GM19463 (cell line): ENCODE measurements at regions not wholly inside any gene's neighbourhood (a gene's known extent, or its start where the extent isn't known, plus 50 kb on each side); places are given as distances from the start of the nearest gene placed in this dataset.
"Not testable (repeated sequence)": the region's sequence is repeated elsewhere in the genome, so short reads cannot be mapped to it uniquely, and the experiment has no call there.

ENCODE experiments used
- ATAC-seq: cut with Tn5 transposase; IDR thresholded peaks from one replicate; pipeline ENCODE4 v1.9.1; 2021; ENCODE audit warnings: mild to moderate bottlenecking, moderate library complexity; ENCODE audit not compliant: unreplicated experiment

DNA sequence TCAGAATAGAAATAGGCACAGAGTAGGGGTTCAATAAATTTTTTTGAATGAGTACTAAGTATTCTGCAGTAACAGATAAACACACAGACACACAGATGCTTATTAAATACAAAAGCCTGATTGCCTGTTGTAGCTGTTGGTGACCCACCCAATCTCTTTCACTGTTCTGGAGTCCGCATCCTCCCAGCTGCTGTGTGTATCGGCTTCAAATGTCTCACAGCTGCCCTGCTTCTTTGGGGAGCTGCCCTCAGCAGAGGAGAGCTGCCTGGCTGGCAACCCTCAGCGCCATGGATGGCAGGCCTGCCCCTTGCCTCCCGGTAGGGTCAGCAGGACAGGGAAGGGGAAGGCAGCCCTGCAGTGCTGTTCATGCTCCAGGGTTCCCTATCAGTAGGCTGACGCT is 50.5 kb upstream of the PRNP start:
- ATAC-seq: no peak

DNA sequence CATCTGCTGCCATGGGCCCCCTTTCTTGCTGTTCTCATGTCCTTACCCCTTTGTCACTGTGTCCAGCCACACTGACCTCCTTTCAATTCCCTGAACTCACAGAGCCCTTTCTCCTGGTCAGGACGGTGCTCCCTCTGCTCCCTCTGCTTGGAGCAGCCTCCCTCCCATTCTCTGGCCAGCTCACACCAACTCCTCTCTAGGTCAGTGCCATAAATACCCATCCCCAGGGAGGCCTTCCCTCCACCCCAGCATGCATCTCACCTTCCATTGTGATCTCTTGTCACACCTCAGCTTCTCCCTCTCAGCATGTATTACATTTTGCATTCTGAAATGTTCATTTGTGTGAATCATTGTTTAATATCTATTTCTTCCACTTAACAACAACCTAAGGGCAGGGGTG is 50.9 kb upstream of the PRNP start:
- ATAC-seq: no peak

- no peak for ATAC-seq
Measured at GRCh38 chr20:4633780-4634179, 52.5 kb upstream of the PRNP start.

GRCh38 chr20:4633379-4633778 is 52.9 kb upstream of the PRNP start:
- ATAC-seq: no peak

- ATAC-seq: no peak
Measured at GRCh38 chr20:4632876-4633275, 53.4 kb upstream of the PRNP start.

- no peak for ATAC-seq
Measured at GRCh38 chr20:4626228-4626627, 60.0 kb upstream of the PRNP start.

DNA sequence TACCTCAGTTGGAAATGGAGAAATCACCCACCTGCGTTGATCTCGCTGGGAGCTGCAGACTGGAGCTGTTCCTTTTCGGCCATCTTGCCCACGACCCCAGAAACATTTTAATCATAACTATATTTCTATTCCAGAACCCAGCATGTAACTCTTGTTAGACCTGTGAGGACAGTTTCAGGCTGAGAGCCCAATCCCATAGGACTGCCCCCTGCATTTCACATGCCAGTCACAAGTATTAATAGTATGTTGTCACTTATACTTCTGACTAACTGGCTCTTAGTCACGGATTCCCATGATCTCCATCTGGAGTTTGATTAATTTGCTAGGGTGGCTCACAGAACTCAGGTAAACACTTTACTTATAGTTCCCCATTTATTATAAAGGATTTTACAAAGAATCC is 60.6 kb upstream of the PRNP start:
- ATAC-seq: no peak

GRCh38 chr20:4624675-4625336 is 61.5 kb upstream of the PRNP start:
- not testable (repeated sequence) for ATAC-seq

GRCh38 chr20:4619144-4619543 is 67.1 kb upstream of the PRNP start:
- ATAC-seq: not testable (repeated sequence)

GRCh38 chr20:4617484-4617883 is 68.8 kb upstream of the PRNP start:
- ATAC-seq: no peak

GRCh38 chr20:4617019-4617418 is 69.2 kb upstream of the PRNP start:
- ATAC-seq: no peak

GRCh38 chr20:4613718-4614620 is 72.3 kb upstream of the PRNP start:
- ATAC-seq: no peak

GRCh38 chr20:4613184-4613583 is 73.1 kb upstream of the PRNP start:
- ATAC-seq: no peak

- ATAC-seq: no peak
Measured at GRCh38 chr20:4610871-4611270, 75.4 kb upstream of the PRNP start.

- no peak for ATAC-seq
Measured at GRCh38 chr20:4609511-4609910, 76.7 kb upstream of the PRNP start.

DNA sequence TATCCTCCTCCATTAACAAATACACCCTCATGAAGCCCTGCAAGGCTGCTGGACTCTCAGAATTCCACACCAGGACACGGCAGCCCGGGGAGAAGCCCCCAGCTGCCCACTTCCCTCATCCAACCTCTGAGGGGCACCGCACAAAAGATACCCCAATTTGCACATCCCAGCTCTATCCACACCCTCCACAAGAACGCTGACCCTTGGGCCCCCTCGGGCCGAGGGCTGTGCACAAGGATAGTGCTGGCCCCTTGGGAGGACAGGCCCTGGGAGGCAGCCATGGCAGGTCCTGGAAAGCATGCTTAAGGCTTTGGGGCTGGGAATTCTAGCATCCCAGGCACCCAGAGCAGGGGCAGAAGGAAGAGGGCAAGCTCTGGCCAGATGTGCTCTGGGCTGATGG is 77.4 kb upstream of the PRNP start:
- no peak for ATAC-seq

GRCh38 chr20:4607287-4607713 is 79.0 kb upstream of the PRNP start:
- peak; percentile 41 for ATAC-seq

- ATAC-seq: no peak
Measured at GRCh38 chr20:4606051-4606450, 80.2 kb upstream of the PRNP start.

DNA sequence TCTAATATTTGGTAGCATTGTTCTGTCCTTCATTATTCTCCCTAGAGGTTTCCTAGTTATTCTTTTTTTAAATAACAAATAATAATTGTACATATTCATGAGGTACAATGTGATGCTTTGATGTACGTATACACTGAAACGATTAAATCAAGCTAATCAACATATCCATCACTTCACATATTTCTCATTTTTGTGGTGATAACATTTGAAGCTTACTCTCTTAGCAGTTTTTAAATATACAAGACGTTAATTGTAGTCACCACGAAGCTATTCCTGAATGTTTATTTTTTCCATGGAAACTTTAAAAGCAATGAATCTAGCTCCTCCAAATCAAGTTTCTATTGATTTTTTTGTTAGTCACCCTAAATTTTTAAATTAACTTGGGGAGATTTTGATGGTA is 81.1 kb upstream of the PRNP start:
- ATAC-seq: no peak

DNA sequence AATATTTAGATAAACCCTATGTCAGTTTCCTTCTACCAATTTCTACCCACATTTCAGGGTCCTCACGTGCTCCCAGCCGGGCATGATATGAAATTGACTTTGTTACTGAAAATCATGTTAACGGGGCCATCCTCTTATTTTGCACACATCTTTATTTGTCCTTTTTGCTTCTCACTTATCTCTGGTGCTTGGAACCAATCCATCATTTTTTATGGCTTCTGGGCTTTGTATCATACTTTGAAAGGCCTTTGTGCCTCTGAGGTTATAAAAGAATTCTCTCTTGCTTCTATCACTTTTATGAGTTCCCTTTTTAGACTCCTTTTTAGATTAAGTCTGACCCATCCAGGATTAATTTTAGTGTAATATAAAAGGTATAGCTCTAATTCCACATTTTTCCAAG is 81.7 kb upstream of the PRNP start:
- no peak for ATAC-seq

DNA sequence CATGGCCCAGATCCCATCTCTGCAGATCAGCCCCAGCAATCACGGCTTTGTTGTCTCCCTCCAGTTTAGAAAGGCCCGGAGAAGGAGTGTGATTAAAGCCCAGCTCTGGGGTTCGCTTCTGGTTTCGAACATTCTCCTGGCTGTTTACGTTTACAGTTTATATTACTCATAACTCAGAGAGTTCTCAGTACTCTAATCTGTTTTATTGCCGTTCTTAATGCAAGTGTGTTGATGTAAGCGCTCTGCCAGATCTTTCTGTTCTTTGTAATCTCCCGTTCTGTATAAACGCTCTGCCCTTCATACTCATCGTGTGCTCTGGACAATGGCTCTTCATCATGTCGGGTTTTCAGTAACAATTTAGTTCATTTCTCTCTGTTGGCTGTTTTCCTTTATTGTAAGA is 82.5 kb upstream of the PRNP start:
- ATAC-seq: no peak

- no peak for ATAC-seq
Measured at GRCh38 chr20:4602297-4602631, 84.0 kb upstream of the PRNP start.
